ENCODE measurements at regions not wholly inside any gene's neighbourhood (a gene's known extent, or its start where the extent isn't known, plus 50 kb on each side); places are given as distances from the start of the nearest gene placed in this dataset.

DNA sequence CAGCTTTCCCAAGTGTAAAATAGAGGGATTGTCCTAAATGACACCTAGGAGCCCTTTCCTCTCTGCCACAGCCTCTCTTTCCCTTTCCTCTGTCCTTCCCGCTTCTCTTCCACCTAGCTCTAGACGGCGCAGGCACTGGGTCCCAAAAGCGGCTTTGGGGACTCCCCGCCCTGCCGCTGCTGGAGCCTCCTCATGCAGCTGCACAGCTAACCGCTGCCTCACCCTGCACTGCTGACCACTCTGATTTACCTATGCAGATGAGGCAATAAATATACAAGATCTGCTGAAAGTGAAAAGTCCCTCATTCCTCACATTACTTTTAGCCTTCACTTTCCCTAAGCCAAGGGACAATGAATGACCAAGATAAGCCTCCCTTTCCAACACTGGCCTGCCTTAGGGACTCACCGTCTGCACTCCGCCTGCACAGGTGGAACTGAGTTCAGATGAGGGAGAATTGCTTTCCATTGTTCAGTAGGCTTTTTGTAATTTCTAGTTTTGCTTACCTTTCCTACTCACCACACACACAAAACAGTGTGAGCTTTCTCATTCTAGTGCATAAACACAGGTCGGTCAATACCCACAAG lies 197.5 kb upstream of the BCL6 start:
- no peak for DNase-seq (ENCODE audit: low read depth)
- TF ChIP-seq, protein P1, sequence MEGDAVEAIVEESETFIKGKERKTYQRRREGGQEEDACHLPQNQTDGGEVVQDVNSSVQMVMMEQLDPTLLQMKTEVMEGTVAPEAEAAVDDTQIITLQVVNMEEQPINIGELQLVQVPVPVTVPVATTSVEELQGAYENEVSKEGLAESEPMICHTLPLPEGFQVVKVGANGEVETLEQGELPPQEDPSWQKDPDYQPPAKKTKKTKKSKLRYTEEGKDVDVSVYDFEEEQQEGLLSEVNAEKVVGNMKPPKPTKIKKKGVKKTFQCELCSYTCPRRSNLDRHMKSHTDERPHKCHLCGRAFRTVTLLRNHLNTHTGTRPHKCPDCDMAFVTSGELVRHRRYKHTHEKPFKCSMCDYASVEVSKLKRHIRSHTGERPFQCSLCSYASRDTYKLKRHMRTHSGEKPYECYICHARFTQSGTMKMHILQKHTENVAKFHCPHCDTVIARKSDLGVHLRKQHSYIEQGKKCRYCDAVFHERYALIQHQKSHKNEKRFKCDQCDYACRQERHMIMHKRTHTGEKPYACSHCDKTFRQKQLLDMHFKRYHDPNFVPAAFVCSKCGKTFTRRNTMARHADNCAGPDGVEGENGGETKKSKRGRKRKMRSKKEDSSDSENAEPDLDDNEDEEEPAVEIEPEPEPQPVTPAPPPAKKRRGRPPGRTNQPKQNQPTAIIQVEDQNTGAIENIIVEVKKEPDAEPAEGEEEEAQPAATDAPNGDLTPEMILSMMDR (IDR thresholded peaks at IDR 0.05; ENCODE audit: insufficient read depth, low read depth, low read length, missing control alignments): no peak
- no peak overlapping the region for H3K4me3 ChIP-seq (ENCODE audit: low read length)

DNA sequence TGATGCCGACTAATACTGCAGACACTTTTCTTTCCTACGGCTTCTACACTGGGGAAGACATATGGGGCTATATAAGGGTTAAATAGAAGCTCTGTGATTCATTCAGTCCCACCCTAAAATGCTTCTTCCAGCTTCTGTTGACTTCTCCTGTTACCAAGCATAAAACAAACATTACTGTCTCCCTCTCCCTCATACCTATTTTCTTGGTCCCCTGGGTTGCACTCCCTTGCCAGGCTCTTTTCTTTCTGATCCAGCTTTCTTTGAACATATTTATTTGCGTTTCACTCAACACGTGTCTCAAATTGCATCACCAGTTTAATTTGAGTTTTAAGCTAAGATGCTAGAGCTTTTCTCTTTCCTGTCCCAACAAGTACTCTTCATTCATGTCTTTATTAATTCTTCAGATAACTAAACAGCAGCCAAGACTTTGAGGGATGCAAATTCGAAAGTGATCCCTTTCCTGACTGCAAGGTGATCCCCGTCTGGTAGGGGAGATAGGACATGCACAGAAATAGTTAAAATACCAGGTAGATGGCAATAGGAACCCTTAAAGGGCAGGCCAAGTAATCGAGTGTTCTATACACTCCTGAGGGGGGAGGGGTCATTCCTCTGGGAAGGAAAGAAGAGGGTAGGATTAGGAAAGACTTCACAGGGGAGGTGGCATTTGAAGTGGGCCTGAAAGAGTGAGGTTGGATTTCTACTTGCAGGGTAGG lies 198.6 kb upstream of the BCL6 start:
- TF ChIP-seq, protein P1 (IDR thresholded peaks at IDR 0.05; ENCODE audit: insufficient read depth, low read depth, low read length, missing control alignments): no peak
- peak; percentile 58 for DNase-seq (ENCODE audit: low read depth)
- no peak overlapping the region for H3K4me3 ChIP-seq (ENCODE audit: low read length)

DNA sequence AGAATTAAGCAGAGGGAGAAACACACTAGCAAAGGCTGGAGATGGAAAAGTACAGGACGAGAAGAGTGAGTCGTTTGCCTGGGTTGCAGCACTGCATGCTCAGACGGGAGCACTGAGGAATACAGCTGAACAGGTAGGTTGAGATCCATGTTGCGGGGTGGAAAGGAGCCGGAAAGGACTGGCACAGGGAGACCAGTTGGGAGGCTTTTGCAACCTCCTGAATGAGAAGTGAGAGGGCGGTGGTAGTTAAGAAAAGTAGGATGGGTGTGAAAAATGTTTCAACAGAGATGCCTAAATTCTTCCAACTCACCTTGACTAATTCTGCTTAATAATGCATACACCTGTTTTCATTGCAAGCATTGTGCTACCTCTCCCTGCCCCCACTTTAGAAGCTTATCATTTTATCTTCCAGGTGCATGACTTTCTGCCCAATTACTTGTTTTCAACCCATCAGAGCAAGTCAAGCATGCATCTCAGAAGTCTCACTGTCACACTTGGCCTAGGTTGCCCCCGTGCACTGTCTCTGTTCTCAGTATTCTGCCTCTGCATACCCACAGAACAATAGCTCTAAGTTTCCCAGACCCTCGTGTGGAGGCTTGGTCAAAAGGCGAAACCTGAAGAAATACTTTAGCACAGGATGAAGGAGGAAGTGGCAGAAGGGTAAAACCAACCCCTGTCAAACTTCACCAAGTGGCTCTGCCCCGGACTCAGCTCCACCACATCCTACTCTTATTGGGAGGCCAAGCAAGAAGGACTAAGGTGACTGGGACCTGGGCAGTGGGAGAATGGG lies 199.3 kb upstream of the BCL6 start:
- peak; percentile 54 for DNase-seq (ENCODE audit: low read depth)
- TF ChIP-seq, protein P1 (IDR thresholded peaks at IDR 0.05; ENCODE audit: insufficient read depth, low read depth, low read length, missing control alignments): no peak
- no peak overlapping the region for H3K4me3 ChIP-seq (ENCODE audit: low read length)

GRCh38 chr3:187945374-187945773 lies 200.1 kb upstream of the BCL6 start:
- TF ChIP-seq, protein P1 (IDR thresholded peaks at IDR 0.05; ENCODE audit: insufficient read depth, low read depth, low read length, missing control alignments): no peak
- DNase-seq (ENCODE audit: low read depth): no peak
- no peak overlapping the region for H3K4me3 ChIP-seq (ENCODE audit: low read length)

DNA sequence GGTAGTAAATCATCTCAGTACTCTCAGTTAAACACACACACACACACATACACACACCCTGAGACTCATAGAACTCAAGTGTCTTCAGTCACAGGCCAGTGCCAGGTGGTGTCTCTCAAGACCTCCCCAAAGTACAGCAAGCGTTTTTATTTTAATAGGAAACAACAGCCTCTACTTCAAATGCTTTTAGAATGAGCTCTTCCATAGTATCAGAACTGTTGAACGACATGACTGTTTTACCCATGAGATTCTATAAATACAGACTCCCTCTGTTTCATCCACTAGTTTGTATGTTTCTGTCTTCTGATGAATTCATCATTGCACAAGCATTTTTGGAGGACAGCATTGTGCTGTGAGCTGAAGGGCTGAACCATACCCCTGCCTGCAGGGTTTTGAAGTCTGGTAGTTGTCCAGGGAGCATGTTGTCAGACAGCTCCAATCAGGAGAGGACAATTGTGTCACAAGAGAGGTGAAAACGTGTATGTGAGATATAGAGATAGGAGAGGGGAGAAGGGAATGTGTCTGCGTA lies 201.0 kb upstream of the BCL6 start:
- TF ChIP-seq, protein P1 (IDR thresholded peaks at IDR 0.05; ENCODE audit: insufficient read depth, low read depth, low read length, missing control alignments): no peak
- H3K4me3 ChIP-seq (ENCODE audit: low read length): no peak overlapping the region
- DNase-seq (ENCODE audit: low read depth): peak; percentile 27

DNA sequence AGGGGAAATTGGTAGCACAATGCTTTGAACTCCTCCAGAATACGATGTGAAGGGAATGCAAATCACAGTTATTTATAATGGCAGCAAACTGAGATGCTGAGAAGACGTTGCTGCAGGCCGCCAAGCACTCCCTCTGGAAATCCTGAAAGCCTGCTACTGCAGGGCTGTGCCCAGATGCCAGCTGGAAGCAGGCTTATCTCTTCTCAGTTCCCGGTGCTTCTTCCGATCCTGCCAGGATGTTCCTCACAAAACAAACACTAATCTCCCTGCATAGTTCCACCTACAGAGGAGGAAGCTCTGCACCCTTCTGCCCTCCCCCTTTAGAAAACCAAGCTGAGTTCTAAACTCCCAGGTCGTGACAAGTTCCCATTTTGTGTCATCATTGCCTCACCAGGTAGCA lies 201.7 kb upstream of the BCL6 start:
- TF ChIP-seq, protein P1 (IDR thresholded peaks at IDR 0.05; ENCODE audit: insufficient read depth, low read depth, low read length, missing control alignments): no peak
- H3K4me3 ChIP-seq (ENCODE audit: low read length): no peak overlapping the region
- DNase-seq (ENCODE audit: low read depth): peak; percentile 19
